GM21515 (cell line): ENCODE measurements at regions not wholly inside any gene's neighbourhood (a gene's known extent, or its start where the extent isn't known, plus 50 kb on each side); places are given as distances from the start of the nearest gene placed in this dataset.

Experiments
- ATAC-seq: cut with Tn5 transposase; IDR thresholded peaks from one replicate; pipeline ENCODE4 v1.9.1; 2021; ENCODE audit not compliant: unreplicated experiment

DNA sequence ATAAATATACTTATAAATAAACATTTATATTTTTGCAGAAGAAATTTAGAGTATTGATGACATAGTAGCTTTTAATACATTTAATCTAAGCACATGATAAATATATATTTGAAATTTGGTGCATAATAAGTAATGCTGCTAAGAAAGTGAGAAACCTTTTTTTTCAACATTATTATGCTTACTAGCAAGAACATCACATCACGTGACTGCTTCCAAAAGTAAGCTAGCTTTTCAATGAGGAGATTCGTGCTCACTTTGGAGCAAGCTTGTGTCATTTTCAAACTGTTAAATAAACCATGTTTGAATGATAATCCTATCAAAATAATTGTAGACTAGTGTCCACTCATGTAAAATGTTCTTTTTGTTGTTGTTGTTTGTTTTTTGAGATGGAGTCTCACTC, 109.0 kb upstream of the SLC4A7 start:
- no peak for ATAC-seq

DNA sequence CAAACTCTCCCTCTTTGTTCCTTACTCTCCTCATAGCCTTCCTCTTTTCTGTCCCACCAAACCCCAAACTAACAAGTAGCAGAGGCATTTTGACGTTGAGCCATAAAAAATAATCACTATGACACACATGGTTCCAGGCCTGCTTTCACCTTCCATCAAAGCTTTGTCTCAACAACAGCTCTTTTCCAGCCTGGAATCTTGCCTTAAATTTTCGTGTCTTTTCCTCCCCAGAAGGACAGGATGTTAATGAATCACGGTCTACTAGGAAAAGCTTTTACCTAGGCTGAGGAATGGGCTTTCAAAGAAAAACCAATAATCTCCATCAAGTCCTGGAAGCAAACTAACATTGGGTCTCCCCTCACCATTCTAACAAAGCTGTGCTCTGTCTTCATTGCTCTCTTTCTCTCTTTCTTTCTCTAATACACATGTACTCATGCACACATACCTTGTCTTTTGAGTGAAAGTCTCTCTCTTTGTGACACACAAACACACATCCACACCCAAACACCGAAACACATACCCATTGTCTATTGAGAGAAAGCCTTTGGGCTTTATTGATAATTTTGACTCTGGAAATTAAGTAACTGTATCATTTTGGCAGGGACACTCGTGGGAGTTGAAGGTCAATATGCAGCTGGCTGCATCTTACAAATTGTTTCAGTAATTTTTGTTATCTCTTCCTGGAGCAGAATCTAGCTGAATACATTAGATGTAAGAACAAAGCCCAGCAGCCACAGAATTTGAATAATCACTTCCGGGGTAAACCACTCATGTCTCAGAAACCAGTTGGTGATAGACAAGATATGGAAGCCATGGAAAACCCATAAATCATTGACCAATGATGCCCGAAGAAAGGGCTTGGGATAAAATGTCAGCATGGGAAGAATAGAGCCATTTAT, 107.4 kb upstream of the SLC4A7 start:
- ATAC-seq: peak; percentile 63

DNA sequence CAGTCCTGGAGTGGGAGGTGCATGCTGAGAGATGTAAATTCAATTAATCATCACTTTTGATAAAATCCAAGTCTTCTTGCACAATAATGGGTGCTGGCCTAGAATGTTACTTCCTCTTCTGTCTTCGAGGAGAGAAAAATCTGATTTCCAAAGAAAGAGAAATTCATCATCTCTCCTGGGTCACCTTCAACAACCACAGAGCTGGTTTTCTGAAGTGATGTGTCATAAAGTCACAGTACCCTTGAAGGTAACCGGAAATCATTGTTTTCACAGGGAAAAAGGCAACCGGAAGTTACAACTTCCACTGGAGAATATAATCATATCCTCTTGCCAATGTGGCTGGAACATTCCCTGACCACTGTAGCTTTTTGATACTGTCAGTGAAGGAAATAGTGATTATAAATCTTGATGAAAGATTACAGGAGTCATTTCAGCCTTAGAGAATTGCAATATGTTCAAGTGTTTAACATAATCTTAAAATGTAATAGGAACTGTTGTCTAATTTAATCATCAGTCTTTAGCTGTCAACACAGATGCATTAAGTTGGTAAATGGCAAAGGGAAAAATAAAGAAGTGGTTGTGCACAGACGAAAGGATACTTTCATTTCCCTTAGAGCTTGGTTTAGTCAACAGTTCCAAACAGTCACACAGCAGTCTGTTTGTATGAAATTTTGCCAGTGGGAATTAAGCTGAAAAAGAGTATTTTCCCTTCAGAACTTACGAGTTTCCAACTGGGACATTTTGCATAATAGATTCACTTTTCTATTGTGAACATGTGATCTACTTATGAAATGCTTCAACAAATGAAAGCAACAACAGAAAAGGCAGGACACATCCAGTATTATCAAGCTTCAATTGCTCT, 106.5 kb upstream of the SLC4A7 start:
- ATAC-seq: no peak

DNA sequence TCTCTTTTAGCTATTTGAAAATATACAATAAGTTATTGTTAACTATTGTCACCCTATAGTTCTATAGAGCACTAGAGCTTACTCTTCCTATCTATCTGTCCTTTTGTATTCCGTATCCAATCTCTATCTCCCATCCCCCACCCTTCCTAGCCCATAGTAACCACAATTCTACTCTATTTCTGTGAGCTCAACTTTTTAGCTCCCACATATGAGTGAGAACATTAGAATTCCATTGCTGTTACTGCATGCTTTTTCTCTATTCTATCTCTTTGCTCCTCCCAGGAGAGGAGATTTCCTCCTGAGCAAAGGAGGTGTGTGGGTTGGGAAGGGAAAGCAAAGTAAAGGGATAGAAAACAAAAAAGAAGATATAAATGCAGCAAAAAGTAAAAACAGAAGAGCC, 105.6 kb upstream of the SLC4A7 start:
- ATAC-seq: no peak

DNA sequence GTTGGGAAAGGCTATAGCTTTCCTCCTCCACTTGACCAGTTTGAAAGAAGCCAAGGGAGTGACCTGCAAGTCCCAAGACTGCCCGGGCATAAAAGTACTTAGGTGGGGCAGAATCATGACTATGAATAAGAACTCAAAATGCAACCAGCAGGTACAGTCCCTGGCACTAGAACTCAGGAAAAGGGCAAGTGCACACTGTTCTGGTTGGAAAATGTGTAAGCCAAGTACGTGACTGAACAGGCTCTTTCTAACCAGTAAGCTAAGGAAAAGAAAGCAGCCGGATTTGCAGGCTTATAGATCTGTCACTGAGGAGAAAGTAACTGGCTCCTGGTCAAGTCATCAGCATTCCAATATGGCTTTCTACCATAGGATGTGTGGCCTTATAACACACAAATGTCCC, 101.2 kb upstream of the SLC4A7 start:
- ATAC-seq: no peak

DNA sequence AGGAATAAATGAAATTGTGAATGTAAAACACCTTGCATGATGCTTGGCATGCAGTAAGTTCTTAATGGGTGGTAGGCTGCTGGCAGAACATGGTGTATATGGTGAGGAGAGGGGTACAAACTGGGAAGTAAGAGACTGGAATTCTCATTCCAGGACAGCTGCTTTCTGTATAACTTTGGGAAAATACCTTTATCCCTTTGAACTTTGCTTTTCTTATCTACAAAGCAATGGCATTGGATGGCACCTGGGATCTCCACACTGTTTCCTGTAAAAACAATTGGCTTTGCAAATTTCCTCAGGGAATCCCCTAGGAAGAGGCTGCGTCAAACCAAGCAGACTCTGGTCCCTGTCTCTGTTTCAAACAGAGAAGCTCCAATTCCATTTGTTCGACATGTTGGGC, 100.7 kb upstream of the SLC4A7 start:
- no peak for ATAC-seq

DNA sequence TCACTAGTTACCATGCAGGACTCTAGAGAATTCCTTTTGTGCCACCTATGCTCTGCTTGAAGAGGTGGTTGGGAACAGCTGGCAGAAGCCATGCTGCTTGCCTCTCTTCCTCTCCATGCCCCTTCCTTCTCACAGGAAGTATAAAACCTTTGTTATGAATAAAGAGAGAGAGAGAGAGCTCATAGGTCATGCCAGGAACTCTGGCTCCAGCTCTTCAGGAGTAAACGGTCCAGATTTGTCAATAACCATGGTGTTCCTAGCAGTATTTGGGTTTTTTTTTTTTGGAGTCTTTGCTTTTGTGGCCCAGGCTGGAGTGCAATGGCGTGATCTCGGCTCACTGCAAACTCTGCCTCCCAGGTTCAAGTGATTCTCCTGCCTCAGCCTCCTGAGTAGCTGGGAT, 97.7 kb upstream of the SLC4A7 start:
- ATAC-seq: no peak

DNA sequence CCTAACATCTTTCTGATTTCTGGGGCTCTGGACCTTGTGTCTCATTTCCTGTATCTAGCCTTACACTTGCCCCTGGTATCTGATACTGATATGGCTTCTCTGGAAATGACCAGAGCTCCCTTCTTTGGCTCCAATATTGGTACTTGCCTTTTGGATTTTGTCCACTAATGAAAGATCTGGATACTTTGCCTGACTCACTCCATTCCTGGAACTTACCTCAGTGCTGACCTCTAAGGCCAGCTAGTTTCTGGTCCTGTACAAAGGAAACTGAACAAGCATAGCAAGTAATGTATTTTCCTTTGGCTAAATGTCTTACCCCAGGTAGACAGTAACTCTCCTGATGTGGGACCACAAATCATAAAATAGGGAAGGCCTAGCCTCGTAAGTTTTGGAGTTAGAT, 93.8 kb upstream of the SLC4A7 start:
- no peak for ATAC-seq

DNA sequence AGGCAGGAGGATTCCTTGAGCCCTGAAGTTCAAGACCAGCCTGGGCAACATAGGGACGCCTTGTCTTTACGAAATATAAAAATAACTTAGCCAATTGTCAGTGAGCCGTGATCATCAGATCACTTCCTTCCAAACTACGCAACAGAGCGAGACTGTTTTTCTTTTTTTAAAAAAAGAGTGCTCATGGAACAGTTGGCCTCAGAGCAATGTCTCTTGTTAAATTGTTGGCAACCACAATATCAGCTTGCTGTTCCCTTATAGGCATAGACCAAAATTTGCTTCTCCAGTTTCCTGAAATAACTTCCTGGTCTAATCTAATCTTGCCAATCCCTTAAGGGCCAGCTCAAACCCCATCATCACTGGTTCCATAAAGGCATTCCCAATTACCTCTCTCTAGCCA, 93.3 kb upstream of the SLC4A7 start:
- no peak for ATAC-seq

DNA sequence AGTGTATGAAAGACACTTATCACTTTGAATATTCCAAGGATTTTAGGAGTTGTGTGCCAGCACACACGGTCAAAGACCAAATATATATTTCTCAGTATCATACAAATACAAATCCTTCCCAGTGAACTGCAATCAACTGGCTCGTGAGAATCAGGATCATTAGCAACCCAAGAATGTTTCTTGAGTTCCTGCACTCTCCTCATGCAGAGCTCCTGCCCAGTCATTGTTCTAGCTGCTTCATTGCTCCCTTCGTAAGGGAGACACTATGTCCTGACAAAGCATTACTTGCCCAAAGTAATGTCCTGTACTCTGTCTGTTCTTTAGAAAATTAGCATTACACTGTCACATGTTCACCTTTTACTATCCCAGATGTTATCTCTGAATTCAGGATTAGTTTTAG, 92.0 kb upstream of the SLC4A7 start:
- no peak for ATAC-seq

DNA sequence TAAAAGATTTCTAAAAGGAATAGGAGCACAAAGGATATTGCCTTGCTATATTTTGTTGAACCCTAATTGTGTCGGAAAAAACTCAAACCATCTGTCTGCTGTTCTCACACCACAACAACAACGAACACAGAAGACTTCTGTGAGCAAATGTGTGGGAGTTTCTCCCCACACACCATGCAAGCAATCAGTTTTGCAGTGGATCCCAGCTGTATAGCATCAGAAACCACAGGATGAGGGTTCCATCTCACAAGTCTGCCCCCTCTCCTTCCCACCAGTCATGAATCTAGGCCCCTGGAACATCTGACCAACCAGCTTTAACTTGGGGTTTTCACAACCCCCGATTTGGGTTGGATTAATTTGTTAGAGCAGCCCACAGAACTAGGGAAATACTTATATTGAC, 91.3 kb upstream of the SLC4A7 start:
- ATAC-seq: no peak

DNA sequence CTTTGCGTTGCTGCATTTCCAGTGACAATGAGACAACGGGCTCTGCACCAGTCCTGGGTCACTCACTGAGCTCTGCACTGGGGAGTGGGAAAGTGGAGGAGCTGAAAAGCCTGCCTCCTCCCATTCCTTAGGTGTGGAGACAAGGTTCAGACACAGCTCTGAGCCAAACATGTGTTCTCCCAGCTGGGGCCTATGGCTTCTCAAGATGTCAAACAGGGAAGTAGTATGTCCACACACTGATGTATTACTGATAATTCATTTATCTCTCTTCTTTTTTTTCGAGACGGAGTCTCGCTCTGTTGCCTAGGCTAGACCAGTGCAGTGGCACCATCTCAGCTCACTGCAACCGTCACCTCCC, 90.2 kb upstream of the SLC4A7 start:
- ATAC-seq: no peak

DNA sequence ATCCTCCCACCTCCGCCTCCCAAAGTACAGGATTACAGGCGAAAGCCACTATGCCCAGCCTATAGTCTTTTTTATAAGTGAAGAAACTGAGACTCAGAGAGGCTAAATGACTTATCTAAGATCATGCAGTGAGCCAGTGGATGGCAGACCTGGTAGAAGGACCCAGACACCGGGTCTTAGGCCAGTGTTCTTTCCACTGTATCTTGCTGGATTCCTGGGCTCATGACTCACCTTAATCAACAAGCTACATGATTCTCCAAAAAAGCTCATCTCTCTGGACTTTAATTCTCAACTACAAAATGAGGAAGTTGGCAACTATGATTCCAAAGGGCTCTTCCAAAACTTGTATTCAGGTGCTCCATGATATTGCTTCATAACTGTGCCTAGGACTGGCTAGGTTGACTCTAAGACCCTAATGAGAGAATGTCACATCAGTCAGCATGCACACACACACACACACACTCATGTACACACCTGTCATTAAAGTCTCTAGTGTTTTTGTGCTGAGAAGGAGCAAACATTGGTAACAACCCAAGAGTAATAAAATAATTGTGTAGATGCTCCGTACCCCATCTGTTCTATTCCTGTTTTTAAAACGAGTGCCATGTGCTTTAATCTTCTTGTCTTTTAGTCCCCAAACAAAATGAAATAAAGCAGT, 89.7 kb upstream of the SLC4A7 start:
- ATAC-seq: no peak

DNA sequence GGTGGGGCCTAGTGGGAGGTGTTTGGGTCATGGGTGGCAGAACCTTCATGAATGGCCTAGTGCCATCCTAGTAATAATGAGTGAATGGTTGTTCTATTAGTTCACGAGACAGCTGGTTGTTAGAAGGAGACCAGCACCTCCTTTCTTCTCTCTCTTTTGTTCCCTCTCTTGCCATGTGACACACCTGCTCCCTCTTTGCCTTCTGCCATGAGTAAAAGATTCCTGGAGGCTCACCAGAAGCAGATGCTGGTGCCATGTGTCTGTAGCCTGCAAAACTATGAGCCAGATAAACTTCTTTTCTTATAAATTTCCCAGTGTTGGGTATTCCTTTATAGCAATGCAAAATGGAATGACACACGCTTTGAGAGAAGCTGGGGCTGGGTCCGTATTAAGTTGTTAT, 89.0 kb upstream of the SLC4A7 start:
- ATAC-seq: no peak

DNA sequence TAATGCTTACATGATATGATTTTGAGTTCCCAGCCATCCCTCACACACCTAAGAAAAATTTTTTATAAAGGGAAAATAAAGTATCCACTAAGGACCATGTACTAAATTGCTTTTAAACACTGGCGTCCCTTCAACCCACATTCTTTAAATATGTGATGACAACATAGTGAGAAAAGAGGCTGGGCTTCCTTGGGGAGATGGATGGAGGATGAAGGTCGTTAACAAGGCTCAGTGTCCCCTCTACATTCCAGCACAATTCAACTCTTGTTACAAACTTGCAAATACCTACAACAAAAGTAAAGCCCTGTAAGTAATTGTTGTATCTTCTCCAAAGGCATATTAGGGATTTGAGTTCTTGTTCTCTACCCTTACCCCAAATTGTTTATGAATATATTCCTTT, 87.2 kb upstream of the SLC4A7 start:
- no peak for ATAC-seq

DNA sequence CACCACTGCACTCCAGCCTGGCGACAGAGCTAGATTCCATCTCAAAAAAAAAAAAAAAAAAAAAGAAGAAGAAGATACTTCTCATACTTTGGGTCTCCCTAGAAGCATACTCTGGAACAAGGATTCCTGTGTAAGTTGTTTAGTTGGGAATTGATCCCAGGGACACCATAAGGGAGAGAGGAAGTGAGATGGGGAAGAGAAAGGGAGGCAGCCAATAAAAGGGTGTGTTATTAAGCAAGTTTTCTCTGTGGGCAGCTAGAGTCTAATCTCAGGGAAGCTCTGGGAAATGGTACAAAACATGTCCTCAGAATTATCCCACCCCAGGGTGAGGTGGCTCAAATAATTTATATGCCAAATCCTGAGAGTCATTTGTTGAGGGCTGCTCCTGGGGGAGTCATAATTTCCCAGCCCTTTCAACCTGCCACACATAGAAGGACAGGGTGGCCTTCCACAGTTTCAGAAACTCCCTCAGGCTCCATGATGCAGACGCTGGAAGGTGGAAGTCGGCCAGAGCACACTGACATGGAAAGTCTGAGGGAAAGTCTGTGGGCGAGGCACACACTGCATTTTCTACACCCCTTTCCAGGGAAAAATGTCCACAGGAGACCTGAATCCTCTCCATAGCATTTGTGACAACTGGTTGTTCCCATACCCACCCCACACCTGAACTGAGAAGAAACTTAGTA, 86.4 kb upstream of the SLC4A7 start:
- ATAC-seq: no peak

DNA sequence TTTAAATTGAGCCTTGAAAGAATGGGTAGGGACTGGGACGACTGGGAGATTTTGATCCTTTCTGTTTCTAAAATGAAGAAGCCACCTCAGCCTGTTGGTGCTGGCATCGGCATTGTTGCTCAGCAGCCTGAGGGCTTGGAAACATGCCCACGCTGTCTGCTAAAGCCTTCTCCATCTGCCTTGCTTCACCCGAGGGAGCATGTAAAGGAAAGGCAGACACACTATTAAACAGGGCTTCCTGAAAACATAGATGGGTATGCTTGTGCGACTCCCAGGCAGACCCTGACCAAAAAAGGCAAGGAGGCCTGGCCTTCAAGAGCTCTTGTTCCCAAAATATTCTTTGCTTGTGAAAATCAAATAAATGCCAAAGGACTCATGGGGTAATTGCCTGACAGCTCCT, 84.2 kb upstream of the SLC4A7 start:
- no peak for ATAC-seq

DNA sequence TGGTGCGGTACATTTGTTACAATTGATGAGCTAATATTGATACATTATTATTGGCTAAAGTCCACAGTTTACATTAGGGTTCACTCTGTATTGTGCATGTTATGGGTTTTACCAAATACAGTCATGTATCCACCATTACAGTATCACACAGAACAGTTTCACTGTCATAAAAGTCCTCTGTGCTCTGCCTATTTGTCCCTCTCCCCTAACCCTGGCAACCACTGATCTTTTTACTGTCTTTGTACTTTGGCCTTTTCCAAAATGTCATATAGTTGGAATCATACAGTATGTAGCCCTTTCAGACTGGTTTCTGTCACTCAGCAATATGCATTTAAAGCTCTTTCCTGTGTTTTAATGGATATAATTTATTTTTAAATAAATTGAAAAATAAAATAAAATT, 83.1 kb upstream of the SLC4A7 start:
- ATAC-seq: no peak

DNA sequence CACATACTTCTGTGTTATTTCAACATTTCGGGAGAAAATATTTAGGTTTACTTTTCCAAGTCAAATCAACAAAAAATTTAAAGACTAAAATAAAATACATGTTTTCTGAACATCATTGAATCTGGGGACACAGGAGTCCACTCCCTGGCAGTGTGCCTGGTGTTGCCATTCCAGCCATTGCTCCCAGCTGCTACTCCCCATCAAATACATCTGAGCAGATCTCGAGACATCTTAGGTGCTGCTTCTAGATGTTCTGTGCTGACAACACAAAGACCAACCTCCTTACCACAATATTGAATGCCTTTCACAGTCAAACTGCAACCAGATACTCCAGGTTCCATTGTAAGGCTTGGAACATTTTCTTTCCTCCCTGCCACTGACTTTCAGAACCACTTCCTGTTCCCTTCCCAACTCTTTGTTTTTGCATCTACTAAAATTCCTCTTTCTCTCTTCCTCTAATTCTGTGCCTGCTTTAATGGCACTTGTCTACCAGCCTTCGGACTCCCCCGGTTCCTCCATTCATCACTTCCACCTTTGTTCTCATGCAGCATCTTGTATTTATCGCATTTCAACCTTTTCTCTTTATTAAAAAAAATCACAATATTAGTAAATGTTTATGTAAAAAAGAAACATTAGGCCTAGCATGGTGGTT, 81.1 kb upstream of the SLC4A7 start:
- ATAC-seq: no peak

DNA sequence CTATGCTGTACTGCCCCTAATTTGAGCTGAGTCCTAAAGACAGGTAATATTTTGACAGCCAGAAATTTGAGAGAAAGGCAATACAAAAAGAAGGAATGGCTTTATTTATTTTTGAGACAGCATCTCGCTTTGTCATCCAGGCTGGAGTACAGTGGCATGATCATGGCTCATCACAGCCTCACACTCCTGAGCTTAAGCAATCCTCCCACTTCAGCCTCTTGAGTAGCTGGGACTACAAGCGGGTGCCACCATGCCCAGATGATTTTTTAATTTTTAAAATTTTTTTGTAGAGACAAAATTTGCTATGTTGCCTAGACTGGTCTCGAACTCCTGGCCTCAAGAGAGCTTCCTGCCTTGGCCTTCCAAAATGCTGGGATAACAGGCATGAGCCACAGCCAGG, 77.4 kb upstream of the SLC4A7 start:
- no peak for ATAC-seq
